ENCODE measurements at regions not wholly inside any gene's neighbourhood (a gene's known extent, or its start where the extent isn't known, plus 50 kb on each side); places are given as distances from the start of the nearest gene placed in this dataset.

DNA sequence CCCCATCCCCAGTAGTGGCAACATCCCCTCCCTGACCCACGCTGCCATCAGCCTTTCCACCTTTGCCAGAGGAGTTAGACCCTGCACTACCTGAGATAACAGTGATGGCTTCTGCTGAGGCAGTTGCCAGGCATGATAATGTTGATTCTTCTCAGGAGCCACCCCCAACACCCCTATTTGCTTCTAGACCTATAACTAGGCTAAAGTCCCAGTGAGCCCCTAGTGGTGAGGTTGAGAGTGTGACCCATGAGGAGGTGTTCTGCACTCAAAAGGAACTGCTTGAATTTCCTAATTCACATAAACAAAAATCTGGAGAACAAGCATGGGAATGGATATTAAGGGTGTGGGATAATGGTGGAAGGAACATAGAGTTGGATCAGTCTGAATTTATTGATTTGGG, 159.6 kb upstream of the COL11A1 start:
- intact Hi-C loops (cut with micrococcal nuclease; ENCODE audit: unreplicated experiment): no loop called here
- ChIA-PET POLR2A (no interaction called here), CTCF (ENCODE audit: unreplicated experiment) (no interaction called here)
- no peaks in the 10 kb centered on the region for H3K79me2 ChIP-seq (ENCODE audit: insufficient read depth, low read depth, low read length)
- H3K36me3 ChIP-seq (ENCODE audit: insufficient read depth, low read length): no peaks in the 10 kb centered on the region
- H4K20me1 ChIP-seq (ENCODE audit: insufficient read depth, low read length): no peaks in the 10 kb centered on the region
- H3K9me3 ChIP-seq (ENCODE audit: low read length): no peaks in the 10 kb centered on the region
- no peak overlapping the region for H3K27ac ChIP-seq (ENCODE audit: low read depth, low read length, poor library complexity, severe bottlenecking)
- no peaks in the 10 kb centered on the region for H3K9me2 ChIP-seq (ENCODE audit: insufficient read depth, low read length)
- H3K4me1 ChIP-seq (ENCODE audit: insufficient read depth, low read length, poor library complexity, severe bottlenecking): no peaks in the 10 kb centered on the region
- H2AFZ ChIP-seq (ENCODE audit: low read length): no peak overlapping the region
- peak; percentile 4 for DNase-seq (ENCODE audit: low spot score)
- H3K4me3 ChIP-seq (ENCODE audit: low read depth, low read length, poor library complexity, severe bottlenecking): no peak overlapping the region
- BruUV-seq (replicated peaks): no TSS peak
- no peak for TF ChIP-seq EZH2phosphoT487 (IDR thresholded peaks at IDR 0.05; ENCODE audit: borderline replicate concordance, low read depth, low read length)
- TF ChIP-seq, protein P1, sequence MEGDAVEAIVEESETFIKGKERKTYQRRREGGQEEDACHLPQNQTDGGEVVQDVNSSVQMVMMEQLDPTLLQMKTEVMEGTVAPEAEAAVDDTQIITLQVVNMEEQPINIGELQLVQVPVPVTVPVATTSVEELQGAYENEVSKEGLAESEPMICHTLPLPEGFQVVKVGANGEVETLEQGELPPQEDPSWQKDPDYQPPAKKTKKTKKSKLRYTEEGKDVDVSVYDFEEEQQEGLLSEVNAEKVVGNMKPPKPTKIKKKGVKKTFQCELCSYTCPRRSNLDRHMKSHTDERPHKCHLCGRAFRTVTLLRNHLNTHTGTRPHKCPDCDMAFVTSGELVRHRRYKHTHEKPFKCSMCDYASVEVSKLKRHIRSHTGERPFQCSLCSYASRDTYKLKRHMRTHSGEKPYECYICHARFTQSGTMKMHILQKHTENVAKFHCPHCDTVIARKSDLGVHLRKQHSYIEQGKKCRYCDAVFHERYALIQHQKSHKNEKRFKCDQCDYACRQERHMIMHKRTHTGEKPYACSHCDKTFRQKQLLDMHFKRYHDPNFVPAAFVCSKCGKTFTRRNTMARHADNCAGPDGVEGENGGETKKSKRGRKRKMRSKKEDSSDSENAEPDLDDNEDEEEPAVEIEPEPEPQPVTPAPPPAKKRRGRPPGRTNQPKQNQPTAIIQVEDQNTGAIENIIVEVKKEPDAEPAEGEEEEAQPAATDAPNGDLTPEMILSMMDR (conservative IDR thresholded peaks at IDR 0.05; ENCODE audit: low read length): peak; percentile 49
- no peak overlapping the region for H3K4me2 ChIP-seq (ENCODE audit: low read length)

DNA sequence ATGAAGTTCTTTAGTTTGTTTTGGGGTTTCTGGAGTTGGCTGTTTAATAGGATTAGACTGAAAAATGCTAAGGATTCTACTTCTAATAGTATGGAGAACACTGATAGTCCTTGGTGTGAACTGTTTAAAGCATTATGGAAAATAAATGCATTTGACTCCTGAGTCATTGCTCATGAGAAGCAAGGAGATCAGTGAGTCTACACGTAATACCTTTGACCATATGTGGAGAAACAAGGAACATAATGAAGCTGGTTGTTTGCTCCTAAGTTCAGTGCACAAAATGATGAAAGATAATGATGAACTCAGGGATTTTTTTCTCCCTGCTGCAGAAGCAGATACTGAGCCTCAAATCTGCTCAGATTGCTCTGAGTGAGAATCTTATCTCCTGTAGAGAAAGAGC, 158.9 kb upstream of the COL11A1 start:
- intact Hi-C loops (cut with micrococcal nuclease; ENCODE audit: unreplicated experiment): no loop called here
- Histone ChIP-seq H3K9me3 (ENCODE audit: low read length) (no peaks in the 10 kb centered on the region), H2AFZ (ENCODE audit: low read length) (no peak overlapping the region), H3K27ac (ENCODE audit: low read depth, low read length, poor library complexity, severe bottlenecking) (no peak overlapping the region), H3K9me2 (ENCODE audit: insufficient read depth, low read length) (no peaks in the 10 kb centered on the region), H3K4me1 (ENCODE audit: insufficient read depth, low read length, poor library complexity, severe bottlenecking) (no peaks in the 10 kb centered on the region), H3K79me2 (ENCODE audit: insufficient read depth, low read depth, low read length) (no peaks in the 10 kb centered on the region), H3K36me3 (ENCODE audit: insufficient read depth, low read length) (no peaks in the 10 kb centered on the region), H4K20me1 (ENCODE audit: insufficient read depth, low read length) (no peaks in the 10 kb centered on the region), H3K4me3 (ENCODE audit: low read depth, low read length, poor library complexity, severe bottlenecking) (no peak overlapping the region), H3K4me2 (ENCODE audit: low read length) (no peak overlapping the region)
- CTCF ChIA-PET (ENCODE audit: unreplicated experiment): no interaction called here
- TF ChIP-seq EZH2phosphoT487 (IDR thresholded peaks at IDR 0.05; ENCODE audit: borderline replicate concordance, low read depth, low read length): no peak
- TF ChIP-seq, protein P1 (conservative IDR thresholded peaks at IDR 0.05; ENCODE audit: low read length): no peak
- DNase-seq (ENCODE audit: low spot score): no peak
- POLR2A ChIA-PET: interaction anchor here (0.7 kb wide), 1 partner anchor 201 kb away, joined by 3 read pairs; no protein-coding TSS in a partner anchor
- no TSS peak for BruUV-seq (replicated peaks)

DNA sequence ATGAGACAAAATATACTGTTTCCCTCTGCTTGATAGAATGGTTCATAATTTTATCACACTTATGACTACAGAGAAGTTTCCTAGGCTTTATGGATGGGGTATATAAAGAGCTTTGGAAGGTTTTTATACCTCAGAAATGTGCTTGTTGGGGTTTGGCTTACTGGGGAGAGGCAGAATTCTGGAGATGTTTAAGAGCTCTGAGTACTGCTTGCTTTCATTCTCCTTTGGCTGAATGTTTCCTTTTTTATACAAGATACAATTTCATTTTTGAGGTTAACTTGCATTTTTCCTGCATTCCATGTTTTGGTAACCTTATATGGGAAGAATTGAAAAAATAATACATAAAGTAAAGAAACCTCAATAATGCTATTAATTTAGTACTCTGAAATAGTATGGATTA, 157.7 kb upstream of the COL11A1 start:
- no peak for DNase-seq (ENCODE audit: low spot score)
- Histone ChIP-seq H4K20me1 (ENCODE audit: insufficient read depth, low read length) (no peaks in the 10 kb centered on the region), H3K4me2 (ENCODE audit: low read length) (no peak overlapping the region), H3K27ac (ENCODE audit: low read depth, low read length, poor library complexity, severe bottlenecking) (no peak overlapping the region), H2AFZ (ENCODE audit: low read length) (no peak overlapping the region), H3K36me3 (ENCODE audit: insufficient read depth, low read length) (no peaks in the 10 kb centered on the region), H3K9me3 (ENCODE audit: low read length) (no peaks in the 10 kb centered on the region), H3K4me3 (ENCODE audit: low read depth, low read length, poor library complexity, severe bottlenecking) (no peak overlapping the region), H3K79me2 (ENCODE audit: insufficient read depth, low read depth, low read length) (no peaks in the 10 kb centered on the region), H3K9me2 (ENCODE audit: insufficient read depth, low read length) (no peaks in the 10 kb centered on the region), H3K4me1 (ENCODE audit: insufficient read depth, low read length, poor library complexity, severe bottlenecking) (no peaks in the 10 kb centered on the region)
- no TSS peak for BruUV-seq (replicated peaks)
- TF ChIP-seq, protein P1 (conservative IDR thresholded peaks at IDR 0.05; ENCODE audit: low read length): no peak
- TF ChIP-seq EZH2phosphoT487 (IDR thresholded peaks at IDR 0.05; ENCODE audit: borderline replicate concordance, low read depth, low read length): no peak
- intact Hi-C loops (cut with micrococcal nuclease; ENCODE audit: unreplicated experiment): no loop called here
- ChIA-PET CTCF (ENCODE audit: unreplicated experiment) (no interaction called here), POLR2A (no interaction called here)

Data from OCI-LY7 (cell line).